ENCODE measurements at regions not wholly inside any gene's neighbourhood (a gene's known extent, or its start where the extent isn't known, plus 50 kb on each side); places are given as distances from the start of the nearest gene placed in this dataset.
"Not testable (repeated sequence)": the region's sequence is repeated elsewhere in the genome, so short reads cannot be mapped to it uniquely, and the experiment has no call there.

DNA sequence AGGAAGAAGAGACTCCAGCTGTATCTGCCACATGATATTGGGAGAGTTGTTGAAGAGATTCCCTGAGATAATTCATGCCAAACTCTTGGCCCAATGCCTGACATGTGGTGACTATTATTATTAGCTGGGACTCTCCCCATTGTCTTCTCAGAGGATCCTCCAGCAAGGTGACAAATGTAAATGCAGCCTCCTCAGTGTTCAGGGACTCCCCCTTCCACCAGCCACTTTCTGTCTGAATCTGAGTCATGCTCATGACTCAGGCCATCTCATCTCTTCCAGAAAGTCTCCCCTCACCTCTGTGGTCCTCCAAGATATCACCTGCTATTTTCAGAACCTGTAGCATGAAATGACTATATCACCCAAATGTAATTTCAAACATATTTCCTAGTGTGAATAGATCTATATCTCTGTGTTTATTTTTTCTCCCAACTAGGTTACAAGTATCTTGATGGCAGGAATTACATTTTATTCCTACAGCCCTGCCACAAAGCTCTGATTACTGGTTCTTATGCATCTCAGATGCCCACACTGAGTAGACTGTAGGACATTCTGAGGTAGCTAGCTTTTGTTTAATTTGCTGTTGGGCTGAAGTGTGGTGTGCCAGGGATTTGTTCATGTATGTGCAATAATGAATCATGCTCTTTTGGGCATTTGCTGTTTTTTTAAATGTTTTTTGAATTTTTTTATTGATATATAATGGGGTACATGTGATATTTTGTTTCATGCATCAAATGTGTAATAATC, 126.6 kb upstream of the IL12B start:
- DNase-seq = no peak

DNA sequence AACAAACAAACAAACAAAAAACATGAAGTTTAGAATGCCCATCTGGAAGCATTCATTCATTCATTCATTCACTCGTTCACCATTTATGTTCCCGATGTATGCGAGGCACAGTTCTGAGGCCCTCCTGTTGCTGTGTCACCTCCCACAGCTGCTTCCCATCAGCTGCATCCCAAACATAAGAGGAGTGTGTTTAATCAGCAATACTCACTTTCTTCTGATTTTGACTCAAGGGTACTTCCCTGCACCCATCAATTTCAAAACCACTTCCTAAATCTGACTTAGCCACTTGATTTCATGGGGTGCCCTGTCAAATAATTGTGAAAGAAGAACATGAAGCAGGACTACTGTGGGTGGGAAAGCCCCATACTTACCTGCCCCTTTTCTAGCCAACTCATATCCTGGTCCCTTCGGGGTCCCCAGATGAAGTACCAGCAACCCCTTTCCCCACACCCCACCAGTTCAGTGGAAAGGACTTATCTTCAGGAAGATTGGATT, 128.0 kb upstream of the IL12B start:
- DNase-seq = no peak

DNA sequence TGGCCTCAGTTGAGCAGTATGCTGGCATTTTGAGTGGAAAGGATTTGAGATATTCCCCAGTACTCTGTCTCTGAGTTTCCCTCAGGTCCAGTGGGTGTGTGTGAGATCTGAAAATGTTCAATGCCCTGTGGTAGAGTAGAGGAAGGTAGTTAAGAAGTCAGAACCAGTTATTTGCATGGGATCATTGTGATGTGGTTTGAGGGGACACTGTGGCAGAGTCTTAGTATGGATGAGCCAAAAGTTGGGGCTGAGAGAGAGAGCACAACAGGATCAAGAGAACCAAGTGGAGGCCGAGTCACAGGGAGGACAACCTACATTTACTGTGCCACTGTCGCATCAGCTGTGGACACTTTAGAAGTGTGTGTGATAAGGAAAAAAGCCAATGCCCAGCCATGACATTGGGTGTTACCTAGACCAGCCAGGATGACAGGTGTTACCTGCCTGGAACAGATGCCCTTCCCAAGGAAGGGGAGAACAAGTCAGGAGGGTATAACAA, 128.9 kb upstream of the IL12B start:
- DNase-seq = no peak

DNA sequence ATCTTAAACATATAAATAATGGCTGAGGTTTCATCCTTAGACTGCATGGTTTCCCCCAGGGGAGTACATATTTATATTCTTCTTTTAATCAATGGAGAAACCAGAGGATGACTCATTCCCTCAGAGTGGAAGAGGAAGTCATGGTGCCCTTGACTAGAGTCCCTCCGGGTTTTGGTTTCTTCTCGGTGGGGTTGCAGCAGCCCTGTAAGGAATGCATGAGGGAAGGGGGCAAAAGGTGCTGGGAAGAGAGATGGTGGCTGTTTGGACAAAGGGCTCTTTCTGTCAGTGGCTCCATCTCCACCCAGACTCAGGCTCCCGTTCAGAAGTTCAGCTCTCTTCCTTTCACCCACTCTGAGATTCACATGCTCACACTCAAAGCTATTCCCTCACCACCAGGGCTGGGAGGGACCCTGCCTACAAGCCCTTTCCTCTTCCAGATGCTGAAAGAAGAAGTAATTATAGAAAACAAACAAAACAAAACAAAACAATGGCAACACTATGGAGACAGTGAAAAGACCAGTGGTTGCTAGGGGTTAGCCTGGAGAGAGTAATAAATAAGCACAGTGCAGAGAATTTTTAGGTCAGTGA, 129.8 kb upstream of the IL12B start:
- DNase-seq = no peak

DNA sequence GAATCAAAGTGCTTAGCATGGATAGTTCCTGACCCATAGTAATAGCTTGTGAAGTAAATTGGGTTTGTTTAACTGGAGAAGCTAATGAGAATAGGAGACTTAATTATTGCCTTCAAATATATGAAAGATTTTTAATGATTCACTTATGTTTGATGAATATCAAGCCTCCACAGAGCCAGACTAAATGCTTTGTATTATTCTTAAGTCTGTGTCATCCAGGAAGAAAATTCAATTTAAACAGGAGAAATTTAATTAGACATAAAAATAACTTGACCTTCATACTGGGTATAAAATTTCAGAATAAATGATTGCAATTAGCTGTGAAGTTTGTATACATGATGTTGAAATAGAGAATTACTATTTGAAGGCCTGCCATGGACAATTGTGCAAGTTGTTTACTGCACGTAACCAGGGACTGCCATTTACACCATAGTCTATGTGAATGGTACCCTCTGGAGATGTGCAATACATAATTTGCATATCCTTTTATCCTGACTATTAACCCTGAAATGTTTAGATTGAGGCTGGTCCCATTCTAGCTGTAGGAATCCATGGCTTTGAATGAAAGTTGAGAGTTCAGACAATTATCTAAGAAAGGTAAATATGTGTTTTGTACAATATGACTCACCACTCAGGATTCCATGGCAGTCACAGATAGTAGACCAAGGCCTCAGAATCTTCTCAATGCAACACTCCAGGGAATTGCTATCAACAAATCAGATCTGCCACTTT, 133.5 kb upstream of the IL12B start:
- no peak for DNase-seq

DNA sequence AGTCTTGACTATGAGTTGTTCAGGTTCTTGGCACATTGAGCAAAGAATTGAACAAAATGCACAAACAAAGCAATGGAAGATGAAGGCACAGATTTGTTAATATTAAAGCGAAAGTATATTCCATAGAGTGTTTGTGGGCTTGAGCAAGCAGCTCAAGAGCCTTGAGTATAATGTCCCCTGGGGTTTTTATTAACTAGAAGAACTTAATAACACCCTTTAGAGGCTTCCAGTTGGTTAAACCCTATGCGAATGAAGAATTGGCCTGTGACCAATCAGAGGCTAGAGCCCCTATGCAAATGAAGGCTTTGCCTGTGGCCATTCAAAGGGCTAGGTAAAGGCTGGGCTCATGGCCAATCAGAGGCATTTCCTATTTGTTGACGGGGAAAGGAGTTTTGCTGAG, 135.3 kb upstream of the IL12B start:
- no peak for DNase-seq

DNA sequence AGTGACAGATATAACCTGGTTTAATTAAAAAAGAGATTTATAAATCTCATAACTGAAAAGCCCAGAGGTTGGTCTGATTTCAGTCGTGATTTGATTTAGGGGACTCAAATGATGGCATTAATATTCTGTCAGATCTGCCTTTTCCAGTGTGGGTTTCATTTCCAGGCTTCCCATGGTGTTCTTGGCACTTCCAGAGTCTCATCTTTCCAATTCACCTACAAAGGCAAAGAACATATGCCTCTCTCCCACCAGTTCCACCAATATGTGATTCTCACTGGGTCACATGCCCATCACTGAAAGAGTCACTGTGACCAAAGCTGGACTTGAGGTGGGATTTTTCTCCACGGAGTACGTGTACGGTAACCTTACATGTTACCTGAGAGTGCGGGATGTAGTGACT, 137.4 kb upstream of the IL12B start:
- DNase-seq = no peak

DNA sequence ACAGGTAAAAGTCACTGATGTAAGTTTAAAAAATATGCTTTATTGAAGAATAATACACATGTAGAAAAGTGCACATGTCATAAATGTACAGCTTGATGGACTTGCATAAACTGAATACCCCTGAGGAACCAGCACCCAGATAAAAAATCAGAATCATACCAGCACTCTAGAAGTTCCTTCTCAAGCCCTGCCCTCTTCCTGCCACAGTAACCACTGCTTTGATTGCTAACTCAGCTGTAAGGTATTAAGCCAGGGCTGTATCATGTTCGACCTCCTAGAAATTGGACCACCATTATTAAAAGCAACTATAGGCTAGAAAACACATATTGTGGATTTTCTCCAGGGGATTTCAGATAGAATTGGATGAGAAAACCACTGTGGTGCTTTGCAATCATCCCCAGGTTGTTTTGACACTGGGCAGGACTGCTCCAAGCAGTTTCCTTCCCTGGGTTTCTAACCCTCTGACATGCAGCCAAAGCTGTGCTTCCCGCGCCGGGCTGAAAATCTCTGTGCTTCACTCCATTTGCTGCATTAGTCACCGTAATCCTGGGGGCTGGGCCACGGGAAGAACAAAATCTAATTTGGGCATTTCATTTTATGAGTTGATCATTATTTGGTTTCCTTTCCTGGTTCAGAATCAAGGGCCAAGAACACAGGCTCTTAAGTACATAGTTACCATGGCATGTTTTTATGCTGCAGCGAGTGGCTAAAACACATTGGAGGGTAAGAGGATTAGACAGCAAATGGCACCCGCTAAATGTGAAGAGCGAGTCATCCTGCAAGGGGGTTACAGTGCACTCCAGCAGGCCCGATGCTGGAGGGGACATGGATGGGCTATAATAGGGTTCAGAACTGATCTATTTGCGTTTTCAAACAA, 139.4 kb upstream of the IL12B start:
- DNase-seq = no peak

DNA sequence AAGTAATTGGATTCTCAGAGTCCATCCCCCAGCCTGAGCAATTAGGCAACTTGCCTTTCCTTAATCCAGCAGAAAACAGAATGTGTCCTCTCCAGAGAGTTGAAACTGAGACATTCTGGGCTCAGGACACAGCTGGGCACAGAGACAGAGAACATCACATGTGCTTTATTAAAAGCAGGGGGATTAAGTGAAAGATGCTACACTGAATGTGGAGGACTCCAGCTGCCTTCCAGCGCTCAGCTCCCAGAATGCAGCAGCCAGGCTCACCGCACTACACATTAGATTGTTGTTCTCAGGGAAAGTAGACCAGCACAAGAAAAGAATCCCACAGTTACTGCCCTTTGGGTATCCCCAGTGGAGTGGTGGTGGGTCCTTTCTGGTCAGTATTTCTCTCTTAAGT, 141.6 kb upstream of the IL12B start:
- no peak for DNase-seq

DNA sequence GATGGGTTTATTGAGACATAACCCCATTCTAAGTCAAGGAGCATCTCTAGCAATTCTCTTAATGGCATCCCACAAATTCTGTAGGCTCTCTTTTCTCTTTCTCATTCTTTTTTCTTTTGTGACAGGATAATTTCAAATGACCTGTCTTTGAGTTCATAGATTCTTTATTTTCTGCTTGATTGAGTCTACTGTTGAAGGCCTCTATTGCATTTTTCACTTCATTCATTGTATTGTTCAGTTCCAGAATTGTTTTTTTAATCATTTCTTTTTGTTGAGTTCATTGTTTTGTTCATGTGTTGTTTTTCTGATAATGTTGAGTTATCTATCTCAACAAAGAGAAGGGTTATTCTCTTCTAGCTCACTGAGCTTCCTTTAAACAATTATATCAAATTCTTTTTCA, 144.7 kb upstream of the IL12B start:
- DNase-seq = no peak

DNA sequence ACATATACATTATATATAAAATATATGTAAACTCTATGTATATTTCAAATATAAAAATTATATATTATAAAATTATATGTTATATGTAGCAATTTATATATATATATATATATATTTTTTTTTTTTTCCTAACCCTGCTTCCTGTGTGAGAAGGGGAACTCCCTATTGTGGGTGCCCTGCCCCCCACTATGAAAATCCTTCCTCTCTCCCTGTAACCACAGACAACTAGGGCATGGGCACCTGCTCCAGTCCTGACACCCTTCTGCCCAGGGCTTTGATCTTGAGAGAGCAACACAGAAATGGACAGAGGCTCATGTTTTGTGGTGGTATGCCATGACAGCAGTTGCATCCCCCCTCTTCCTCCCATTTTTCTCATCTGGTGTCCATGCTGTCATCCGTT, 148.7 kb upstream of the IL12B start:
- DNase-seq = no peak

GRCh38 chr5:159480849-159481248, 150.6 kb upstream of the IL12B start:
- DNase-seq = no peak

GRCh38 chr5:159481751-159482150, 151.5 kb upstream of the IL12B start:
- DNase-seq = no peak

DNA sequence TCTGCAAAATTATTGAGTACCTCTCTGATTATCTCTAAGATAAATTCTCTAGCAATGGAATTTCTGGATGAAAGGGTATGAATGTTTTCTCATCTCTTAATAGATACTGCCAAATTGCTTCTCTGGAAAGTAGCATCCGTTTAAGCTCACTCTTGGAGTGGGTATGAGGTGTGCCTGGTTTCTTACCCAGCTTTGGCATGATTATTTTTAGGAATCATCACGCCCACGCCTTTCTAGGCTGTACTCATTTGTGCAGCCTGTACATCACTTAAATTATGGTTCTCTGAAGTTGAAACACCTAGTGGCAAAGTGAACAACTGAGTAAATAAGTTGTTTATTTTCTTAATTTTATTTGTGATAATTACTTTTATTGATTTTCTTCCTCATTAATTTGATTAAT, 156.5 kb upstream of the IL12B start:
- DNase-seq = no peak

DNA sequence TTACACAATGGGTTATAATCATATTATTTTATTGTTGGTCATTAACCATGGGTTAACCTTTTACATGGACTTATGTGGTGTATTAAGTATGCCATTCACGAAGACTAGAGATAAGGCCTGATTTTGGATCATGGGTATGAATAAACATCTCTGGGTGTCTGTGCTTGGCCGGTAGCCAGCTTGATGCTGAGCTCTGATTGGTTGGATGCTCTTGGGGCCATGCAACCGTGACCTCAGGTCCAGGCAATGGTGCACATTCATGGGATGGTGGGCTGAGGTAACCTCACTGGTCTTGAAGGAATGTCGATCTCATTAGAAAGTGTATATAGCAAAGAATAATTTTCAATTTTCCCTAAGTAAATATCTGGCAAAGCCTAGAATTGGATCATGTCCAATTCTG, 158.2 kb upstream of the IL12B start:
- DNase-seq = no peak

DNA sequence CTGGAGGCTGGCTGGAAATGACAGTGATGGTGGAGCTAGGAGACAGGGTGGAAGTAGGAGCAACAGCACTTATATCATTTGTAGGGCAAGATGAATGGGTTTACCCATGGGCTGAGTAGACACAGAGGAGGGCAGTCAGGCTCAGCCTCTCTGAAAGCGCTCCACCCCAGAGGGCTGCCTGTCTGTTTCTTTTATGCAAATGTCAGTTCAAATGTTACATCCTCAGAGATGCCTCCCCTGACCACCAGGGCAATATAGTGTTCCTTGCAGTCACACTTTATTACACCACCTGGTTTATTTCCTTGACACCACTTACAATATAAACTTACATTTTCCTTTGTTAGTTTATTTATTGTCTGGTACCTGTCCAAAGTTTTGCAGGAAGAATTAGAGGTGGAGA, 159.5 kb upstream of the IL12B start:
- DNase-seq = no peak

DNA sequence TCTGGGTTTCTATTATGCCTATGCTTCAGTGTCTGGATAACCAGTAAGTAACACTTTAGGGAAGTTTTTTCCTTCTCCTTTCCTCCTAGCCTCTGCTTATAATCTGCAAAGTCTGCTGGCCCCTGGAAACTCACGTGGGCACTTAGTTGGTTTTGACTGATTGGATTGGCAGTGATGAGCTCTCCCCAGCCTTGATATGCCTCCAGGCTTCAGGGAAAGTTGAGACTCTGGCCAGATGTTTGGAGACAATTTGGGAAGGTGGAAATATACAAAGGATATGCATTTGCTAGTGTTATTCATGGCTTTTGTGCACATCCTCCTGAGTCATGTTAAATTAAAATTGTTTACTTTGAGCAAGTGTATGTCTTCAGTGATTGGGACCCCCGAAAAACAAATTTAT, 160.2 kb upstream of the IL12B start:
- no peak for DNase-seq

GRCh38 chr5:159493696-159494095, 163.4 kb upstream of the IL12B start:
- no peak for DNase-seq

GRCh38 chr5:159496773-159497172, 166.5 kb upstream of the IL12B start:
- no peak for DNase-seq

DNA sequence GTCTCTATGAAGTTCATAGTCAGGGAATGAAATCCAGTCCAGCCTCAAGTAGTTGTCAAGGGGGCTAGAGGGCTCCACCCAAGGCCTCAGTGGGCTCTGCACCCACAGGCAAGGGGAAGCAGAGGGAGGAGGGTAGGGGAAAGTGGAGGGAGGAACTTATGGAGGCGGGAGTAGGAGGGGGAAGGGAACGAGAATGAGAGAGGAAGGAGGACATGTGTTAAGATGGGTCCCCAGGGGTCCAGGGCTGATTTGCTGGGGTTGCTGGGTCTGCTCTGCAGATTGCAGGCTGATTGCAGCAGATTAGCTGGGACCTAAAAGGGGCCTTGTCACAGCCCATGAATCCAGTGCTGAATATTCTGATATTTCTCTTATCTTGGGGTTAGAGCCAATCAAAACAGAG, 166.9 kb upstream of the IL12B start:
- DNase-seq = no peak

DNA sequence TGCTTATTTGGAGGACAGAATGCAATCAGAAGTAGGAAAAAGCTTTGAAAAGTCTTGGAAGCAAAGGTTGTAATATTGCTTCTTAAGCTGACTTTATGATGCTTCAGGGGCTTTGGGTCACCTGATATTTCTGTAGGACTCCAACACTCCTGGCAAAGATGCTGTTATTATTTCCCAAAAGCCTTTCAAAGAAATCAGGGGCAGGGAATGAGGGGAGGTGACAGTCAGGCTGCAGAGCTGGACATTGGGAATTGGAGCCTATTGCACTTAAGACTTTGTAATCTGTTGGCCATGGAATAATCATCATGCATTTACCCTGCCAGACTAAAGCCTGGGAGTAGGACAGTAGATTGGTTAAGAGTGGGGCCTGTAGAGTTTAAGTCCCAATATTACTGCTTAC, 168.3 kb upstream of the IL12B start:
- no peak for DNase-seq

DNA sequence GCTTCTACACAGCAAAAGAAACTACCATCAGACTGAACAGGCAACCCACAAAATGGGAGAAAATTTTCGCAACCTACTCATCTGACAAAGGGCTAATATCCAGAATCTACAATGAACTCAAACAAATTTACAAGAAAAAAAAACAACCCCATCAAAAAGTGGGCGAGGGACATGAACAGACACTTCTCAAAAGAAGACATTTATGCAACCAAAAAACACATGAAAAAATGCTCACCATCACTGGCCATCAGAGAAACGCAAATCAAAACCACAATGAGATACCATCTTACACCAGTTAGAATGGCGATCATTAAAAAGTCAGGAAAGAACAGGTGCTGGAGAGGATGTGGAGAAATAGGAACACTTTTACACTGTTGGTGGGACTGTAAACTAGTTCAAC, 171.8 kb upstream of the IL12B start:
- DNase-seq = not testable (repeated sequence)

DNA sequence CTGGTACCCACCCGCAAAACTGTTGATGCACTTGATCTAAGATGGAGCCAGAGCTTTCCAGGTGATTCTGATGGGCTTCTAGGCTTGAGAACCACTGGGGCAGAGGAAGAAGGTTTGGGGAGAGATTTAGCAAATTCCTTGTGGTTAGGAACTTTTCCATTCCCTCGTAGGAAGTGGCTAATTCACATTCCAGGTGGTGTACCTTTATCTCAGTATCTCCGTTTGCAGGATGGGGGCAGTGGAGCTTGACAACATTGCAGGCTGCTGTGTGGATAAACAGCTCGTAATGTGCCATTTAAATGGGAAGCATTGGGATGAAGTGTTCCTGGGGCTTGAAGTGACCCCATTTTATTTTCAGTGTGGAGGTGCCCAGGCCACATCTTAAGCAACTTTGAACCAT, 172.9 kb upstream of the IL12B start:
- no peak for DNase-seq
